ENCODE measurements at regions not wholly inside any gene's neighbourhood (a gene's known extent, or its start where the extent isn't known, plus 50 kb on each side); places are given as distances from the start of the nearest gene placed in this dataset.

- TF ChIP-seq, protein P1, sequence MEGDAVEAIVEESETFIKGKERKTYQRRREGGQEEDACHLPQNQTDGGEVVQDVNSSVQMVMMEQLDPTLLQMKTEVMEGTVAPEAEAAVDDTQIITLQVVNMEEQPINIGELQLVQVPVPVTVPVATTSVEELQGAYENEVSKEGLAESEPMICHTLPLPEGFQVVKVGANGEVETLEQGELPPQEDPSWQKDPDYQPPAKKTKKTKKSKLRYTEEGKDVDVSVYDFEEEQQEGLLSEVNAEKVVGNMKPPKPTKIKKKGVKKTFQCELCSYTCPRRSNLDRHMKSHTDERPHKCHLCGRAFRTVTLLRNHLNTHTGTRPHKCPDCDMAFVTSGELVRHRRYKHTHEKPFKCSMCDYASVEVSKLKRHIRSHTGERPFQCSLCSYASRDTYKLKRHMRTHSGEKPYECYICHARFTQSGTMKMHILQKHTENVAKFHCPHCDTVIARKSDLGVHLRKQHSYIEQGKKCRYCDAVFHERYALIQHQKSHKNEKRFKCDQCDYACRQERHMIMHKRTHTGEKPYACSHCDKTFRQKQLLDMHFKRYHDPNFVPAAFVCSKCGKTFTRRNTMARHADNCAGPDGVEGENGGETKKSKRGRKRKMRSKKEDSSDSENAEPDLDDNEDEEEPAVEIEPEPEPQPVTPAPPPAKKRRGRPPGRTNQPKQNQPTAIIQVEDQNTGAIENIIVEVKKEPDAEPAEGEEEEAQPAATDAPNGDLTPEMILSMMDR (IDR thresholded peaks at IDR 0.05), result no peak
- no peak for TF ChIP-seq POLR2A (IDR thresholded peaks at IDR 0.05)
- TF ChIP-seq POLR2AphosphoS5 (IDR thresholded peaks at IDR 0.05), result no peak
Measured at GRCh38 chr12:87425942-87426554, 603.2 kb downstream of the C12orf50 start.

Measured in transverse colon (tissue), 4 donors.